NCI-H345 treated with DMSO at 0.1 percent for 48 hours (cell line): ENCODE measurements at regions not wholly inside any gene's neighbourhood (a gene's known extent, or its start where the extent isn't known, plus 50 kb on each side); places are given as distances from the start of the nearest gene placed in this dataset.
"Not testable (repeated sequence)": the region's sequence is repeated elsewhere in the genome, so short reads cannot be mapped to it uniquely, and the experiment has no call there.

Experiments used
- DNase-seq: peaks from one replicate; lab custom pipeline; 2025; ENCODE audit not compliant: unreplicated experiment; lab: John Stamatoyannopoulos, UW

GRCh38 chr7:9919-10318, 182.5 kb upstream of the FAM20C start:
- not testable (repeated sequence) for DNase-seq

DNA sequence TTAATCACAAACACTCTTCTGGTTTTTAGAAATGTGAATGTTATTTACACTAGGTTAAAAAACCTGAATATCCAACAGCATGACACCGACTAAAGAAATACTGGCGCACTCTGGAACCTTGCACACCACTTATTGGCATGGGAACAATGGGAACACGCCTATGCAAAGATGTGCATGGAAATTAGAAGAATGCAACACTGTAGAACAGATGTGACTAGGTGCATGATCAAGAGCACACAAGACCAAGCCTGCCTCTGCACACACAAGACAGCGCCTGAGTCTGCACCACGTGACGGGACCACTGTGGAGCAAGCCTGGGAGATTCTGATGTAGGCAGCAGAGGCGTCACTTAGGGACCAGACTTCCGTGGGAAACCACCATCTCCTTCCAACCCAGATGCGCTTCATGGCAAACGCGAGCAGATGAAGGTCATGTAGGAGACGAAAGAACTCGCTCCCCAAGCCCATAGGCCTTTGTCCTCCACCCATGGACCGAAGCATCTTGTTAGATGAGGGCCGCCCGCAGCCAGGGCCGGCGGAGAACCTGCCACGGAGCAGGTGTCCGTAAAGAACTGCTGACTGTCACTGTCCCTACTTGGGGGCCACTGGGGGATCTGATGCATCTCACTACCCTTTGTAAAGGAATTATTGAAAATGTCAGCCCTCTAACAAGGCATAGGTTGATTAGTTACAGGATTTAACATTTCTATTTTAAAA, 159.6 kb upstream of the FAM20C start:
- not testable (repeated sequence) for DNase-seq

DNA sequence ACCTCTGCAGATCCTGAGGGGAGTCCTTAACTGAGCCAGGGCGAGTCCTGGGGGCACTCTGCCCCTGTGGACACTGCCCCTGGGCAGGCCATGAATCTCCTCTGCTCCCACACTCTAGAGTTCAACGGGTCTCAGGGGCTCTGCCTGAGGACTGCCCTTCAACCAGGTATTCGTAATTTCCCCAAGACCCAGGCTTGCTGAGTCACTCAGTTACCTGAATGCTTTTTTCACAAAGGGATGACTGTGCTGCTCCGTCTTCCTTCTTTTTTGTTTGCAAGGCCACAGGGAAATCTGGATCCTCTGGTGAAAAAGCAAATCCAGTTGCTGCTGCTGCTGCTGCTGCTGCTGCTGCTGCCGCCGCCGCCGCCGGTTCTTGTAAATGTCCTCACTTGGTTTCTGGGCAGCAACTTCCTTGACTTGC, 157.2 kb upstream of the FAM20C start:
- not testable (repeated sequence) for DNase-seq

- not testable (repeated sequence) for DNase-seq
These were observed 155.8 kb upstream of the FAM20C start for GRCh38 chr7:36539-36938.

DNA sequence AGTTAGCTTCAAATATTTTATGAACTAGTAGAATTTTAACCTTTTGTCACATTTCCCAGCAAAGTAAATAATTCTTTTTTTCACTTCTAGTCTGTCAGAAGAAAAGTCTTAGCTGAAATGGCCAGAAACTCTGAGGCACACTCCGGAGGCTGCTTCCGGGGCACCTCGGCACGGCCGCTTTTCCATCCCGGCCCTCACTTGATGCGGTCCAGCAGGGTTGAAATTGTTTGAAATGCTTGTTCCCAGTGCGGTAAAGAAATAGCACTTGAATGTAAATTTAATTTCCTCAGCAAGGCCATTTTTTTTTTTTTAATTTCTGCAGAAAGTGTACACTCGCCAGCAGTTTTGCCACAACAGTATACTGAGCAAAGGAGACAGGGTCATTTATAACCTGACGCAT, 154.7 kb upstream of the FAM20C start:
- DNase-seq, result not testable (repeated sequence)

GRCh38 chr7:38444-38843, 153.9 kb upstream of the FAM20C start:
- DNase-seq, result not testable (repeated sequence)

DNA sequence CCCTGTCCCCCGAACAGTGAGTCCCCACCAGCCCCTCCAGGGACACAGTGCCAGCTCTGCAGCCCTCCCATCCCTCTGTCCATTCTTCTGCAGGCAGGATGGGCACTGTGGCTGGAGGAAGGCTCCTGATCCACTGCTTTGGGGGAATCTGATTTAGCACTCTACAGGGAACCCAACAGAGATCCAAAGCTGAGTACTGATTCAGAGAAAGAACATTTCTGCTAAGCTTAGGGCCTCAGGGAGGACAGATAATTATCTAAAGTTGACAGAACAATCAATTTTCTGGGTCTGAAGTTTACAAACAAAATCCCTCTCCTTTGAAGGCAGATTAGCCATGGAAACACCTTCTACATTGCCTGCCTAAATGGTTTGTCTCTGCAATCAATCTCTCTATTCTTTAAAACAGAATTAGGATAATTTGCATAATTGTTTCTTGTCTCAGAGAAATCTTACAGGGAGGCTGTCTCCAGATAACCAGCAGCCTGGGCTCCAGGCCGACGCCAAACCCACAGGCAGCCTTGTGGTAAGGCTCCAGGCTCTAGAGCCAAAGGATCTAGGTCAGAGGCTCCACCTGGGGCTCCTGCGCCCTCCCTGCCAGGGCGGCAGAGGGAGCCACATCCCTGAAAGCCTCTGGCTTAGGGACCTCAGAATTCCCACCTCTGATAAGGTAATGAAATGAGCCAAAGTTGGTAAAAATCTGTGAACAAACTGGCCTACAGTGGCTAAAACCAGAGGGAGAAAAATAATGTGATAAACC, 152.2 kb upstream of the FAM20C start:
- DNase-seq, result not testable (repeated sequence)

GRCh38 chr7:40799-41750, 151.3 kb upstream of the FAM20C start:
- DNase-seq, result no peak

DNA sequence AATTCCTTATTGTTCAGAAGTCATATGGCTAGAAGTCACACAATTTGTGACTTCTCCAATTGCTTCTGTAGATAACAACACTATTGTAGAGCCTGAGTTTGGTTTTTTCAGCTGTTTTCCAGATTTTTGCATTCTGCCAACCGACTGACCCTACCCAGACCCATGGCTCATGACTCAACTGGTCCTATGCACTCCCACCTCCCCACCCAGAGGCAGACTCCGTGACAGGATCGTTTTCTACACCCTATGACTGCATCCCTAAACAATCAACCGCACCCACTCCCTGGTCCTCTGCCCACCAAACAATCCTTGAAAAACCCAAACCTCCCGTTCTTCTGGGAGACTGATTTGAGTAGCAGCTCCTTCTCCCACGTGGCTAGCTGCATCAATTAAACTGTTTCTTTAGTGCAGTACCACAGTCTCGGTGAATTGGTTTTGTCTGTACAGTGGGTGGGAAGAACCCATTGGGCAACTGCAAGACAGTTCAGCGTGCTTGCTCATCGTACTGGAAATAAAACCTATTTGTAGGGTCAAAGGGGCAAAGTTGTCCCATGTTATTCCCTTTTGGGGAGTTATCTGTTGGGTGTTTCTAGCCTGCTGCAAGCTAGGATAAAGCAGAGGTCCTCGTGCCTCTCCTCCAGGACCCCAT, 150.3 kb upstream of the FAM20C start:
- DNase-seq, result no peak

DNA sequence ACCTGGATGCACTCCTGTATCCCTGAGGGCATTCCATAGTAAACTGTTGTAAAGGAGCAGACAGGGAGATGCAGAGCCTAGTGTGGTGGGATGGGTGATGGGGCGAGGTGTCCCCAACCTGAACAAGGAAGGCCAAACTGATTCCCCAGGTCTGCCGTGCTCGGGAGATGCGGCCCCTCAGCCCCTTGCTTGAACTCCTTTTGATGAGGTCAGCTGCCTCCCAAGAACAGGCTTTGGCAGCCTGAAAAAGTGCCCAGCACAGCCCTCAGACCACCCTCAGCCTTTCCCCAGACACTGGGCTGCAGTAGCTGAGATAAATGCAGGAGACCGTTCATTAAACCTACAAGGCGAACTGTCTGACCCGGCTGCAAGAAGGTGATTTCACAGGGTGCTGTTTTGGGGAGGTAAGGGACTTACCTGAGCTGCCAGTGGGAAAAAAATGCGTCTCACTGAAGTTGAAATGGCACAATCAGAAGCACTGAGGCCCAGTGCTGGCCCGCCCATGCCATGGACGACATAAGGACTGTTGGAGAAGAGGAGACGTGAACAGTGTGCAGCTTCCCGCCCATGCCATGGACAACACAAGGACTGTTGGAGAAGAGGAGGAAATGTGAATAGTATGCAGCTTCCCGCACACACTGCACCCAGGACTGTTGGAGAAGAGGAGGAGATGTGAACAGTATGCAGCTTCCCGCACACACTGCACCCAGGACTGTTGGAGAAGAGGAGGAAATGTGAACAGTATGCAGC, 148.4 kb upstream of the FAM20C start:
- DNase-seq, result no peak

GRCh38 chr7:44541-44896, 147.9 kb upstream of the FAM20C start:
- DNase-seq, result no peak

GRCh38 chr7:45106-46090, 147.0 kb upstream of the FAM20C start:
- DNase-seq, result no peak

DNA sequence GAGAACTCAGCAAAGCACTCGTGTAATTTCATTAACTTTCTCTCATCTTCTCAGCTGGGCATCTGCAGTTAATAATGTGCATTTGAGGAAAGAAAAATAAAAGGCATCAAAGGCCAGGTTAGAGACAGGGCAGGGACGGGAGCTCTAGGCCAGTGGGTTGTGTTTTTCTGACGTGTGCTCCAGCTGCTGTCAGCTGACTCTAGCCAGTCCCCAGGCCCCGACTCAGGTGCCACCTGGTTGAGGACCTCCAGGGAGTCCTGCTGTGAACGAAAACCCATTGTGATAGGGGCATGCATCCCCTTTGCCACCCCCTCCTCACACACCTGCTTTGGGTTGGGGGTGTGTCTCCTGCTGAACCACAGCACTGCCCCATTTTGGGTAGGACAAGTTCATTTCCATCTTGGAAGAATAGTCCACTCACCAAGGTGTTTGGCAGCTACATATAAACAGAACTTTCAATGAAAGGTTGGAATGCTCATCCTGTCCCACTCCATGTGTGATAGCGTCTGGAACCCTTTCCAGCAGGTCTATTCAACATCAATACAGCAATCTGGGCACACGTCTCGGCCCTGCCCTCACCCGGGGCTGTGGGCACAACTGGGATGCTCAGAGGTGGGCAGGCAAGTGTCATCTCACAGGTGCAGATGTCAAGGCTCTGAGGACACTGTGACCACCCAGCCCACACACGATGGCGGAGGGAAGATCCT, 146.1 kb upstream of the FAM20C start:
- DNase-seq, result no peak

DNA sequence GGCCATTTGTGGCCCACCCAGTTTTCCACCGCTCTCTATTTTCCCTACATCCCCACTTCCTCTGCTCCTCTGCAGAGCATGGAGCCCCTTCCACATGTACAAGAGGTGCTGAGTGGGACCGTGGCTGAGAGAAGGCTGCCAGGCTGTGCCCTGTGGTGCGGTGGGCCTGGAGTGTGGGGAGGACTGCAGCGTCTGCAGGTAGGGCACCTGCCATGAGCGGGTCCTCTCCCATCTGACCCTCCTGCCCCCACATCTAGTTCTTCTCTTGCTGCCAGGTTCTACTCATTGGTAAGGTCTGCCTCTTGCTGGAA, 145.6 kb upstream of the FAM20C start:
- no peak for DNase-seq

DNA sequence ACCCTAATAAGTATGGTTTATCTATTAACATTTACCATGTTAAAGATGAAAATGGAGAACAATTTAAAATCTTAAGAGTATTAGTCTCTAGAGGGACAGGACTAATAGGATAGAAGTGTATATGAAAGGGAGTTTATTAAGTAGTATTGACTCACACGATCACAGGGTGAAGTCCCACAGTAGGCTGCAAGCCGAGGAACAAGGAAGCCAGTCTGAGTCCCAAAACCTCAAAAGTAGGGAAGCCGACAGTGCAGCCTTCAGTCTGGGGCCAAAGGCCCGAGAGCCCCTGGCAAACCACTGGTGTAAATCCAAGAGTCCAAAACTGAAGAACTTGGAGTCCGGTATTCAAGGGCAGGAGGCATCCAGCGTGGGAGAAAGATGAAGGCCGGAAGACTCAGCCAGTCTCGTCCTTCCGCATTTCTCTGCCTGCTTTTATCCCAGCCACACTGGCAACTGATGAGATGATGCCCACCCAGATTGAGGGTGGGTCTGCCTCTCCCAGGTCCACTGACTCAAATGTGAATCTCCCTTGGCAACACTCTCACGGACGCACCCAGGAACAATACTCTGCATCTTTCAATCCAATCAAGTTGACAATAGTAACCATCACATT, 140.8 kb upstream of the FAM20C start:
- DNase-seq, result no peak

DNA sequence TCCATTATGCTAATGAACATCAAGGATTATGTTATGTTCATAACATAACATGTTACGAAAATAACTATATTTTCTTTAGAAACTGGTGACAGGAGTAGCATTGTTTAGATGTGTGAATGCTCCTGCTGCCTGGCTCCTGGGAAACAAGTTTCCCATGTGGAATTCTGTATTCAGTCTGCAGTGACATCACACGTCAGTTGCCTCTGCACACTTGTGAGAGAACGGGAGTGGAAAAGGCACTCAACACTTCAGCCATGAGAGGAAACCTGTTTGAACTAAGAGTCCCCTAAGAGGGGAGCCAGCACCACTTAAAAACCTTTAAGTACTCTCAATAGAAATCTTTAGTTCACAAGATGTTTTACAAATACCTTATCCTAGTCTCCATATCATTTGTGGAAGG, 140.3 kb upstream of the FAM20C start:
- no peak for DNase-seq

- no peak for DNase-seq
These were observed 138.8 kb upstream of the FAM20C start for GRCh38 chr7:53531-53930.

GRCh38 chr7:54615-55014, 137.8 kb upstream of the FAM20C start:
- no peak for DNase-seq
